Breast epithelium (tissue), 4 donors: ENCODE measurements at regions not wholly inside any gene's neighbourhood (a gene's known extent, or its start where the extent isn't known, plus 50 kb on each side); places are given as distances from the start of the nearest gene placed in this dataset.

Experiments used
- DNase-seq, 2 donors: peaks; one replicate each; pipeline ENCODE4 v3.0.0-alpha.2; 2019; ENCODE audit warnings: low spot score in 2 of 2
- H3K27ac ChIP-seq, 2 donors: fragments of 200-600 bp; sonication (generic) in 1 of 2; one replicate each; pipeline ENCODE4 v1.5.1; 2016 to 2019; ENCODE audit warnings: mild to moderate bottlenecking in 1 of 2
- H3K27me3 ChIP-seq, 2 donors: fragments of 200-600 bp; sonication (generic) in 1 of 2; one replicate each; pipeline versions ENCODE4 v1.5.1 to v1.6.0; 2017 to 2019; ENCODE audit warnings: control low read depth in 1 of 2, mild to moderate bottlenecking in 1 of 2
- H3K36me3 ChIP-seq: fragments of 200-600 bp; one replicate; pipeline ENCODE4 v1.5.1; 2019
- H3K4me1 ChIP-seq, 2 donors: fragments of 200-600 bp; sonication (generic); one replicate each; pipeline ENCODE4 v1.5.1; 2016 to 2019; ENCODE audit warnings: control low read depth in 1 of 2
- H3K4me3 ChIP-seq, 3 donors: fragments of 200-600 bp; sonication (generic); 1 replicate in 2 of 3; 2 replicates in 1 of 3; pipeline ENCODE4 v1.5.1; 2016 to 2019; ENCODE audit warnings: mild to moderate bottlenecking in 3 of 3, moderate library complexity in 2 of 3
- H3K9me3 ChIP-seq, 2 donors: fragments of 200-600 bp; sonication (generic) in 1 of 2; one replicate each; pipeline ENCODE4 v1.5.1; 2016 to 2019; ENCODE audit warnings: control low read depth in 1 of 2
- POLR2A ChIP-seq: fragments of 450-650 bp; IDR thresholded peaks from one replicate; pipeline ENCODE4 v1.6.1; 2016; ENCODE audit warnings: antibody characterized with exemption, mild to moderate bottlenecking, moderate library complexity
- POLR2AphosphoS5 ChIP-seq, 3 donors: sonication (generic); formaldehyde crosslinking; IDR thresholded peaks; one replicate each; pipeline ENCODE4 v1.6.1; 2017; ENCODE audit warnings: antibody characterized with exemption in 3 of 3
- intact Hi-C: fragments of 100-400 bp; cut with DNase I; formaldehyde crosslinking; loops from one replicate; pipeline ENCODE4 v1.15.1; 2023; ENCODE audit warnings: low total_unique reads
- TF ChIP-seq, protein P1 (sequence below), 3 donors: fragments of 450-650 bp; IDR thresholded peaks; one replicate each; pipeline ENCODE4 v1.5.1; 2016 to 2017; ENCODE audit warnings: antibody characterized with exemption in 3 of 3, mild to moderate bottlenecking in 3 of 3, moderate library complexity in 3 of 3

DNA sequence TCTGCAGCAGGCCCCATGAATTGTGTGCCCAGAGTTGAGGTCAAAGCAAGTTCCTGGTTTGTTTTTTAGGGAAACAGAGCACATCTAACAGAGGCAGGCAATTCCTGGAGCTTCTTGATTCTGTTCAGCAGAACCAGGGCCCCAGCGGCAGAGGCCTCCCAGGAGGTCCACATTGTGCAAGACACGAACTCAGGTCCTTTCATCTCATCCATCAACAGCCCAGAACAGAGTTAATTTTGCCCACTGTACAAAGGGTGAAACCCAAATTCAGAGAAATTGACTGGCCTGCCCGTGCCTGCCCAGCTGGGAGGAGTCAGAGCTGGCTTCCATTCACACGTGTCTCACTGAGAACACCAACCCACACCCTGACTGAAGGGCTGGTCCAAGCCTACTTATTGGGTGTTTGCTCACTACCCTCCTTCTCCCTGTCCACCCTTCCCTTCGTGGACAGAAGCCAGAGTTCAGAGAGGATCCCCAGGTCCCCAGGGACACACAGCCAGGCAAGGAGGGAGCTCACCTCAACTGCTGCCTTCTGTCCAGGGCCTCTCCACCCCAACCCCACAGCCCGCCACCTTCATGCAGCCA is 607.1 kb downstream of the TBC1D22A start:
- peaks cover 0 to 54% of the 10 kb centered on the region in 2 donors for H3K27me3 ChIP-seq
- no peak for DNase-seq
- intact Hi-C loops, result no loop called here
- TF ChIP-seq POLR2AphosphoS5 (IDR thresholded peaks at IDR 0.05) (no peak), POLR2A (no peak)
- TF ChIP-seq, protein P1, sequence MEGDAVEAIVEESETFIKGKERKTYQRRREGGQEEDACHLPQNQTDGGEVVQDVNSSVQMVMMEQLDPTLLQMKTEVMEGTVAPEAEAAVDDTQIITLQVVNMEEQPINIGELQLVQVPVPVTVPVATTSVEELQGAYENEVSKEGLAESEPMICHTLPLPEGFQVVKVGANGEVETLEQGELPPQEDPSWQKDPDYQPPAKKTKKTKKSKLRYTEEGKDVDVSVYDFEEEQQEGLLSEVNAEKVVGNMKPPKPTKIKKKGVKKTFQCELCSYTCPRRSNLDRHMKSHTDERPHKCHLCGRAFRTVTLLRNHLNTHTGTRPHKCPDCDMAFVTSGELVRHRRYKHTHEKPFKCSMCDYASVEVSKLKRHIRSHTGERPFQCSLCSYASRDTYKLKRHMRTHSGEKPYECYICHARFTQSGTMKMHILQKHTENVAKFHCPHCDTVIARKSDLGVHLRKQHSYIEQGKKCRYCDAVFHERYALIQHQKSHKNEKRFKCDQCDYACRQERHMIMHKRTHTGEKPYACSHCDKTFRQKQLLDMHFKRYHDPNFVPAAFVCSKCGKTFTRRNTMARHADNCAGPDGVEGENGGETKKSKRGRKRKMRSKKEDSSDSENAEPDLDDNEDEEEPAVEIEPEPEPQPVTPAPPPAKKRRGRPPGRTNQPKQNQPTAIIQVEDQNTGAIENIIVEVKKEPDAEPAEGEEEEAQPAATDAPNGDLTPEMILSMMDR (IDR thresholded peaks at IDR 0.05), result no peak
- no peaks in the 10 kb centered on the region for H3K36me3 ChIP-seq
- no peak overlapping the region for H3K4me3 ChIP-seq
- H3K27ac ChIP-seq, result no peak overlapping the region
- peaks cover under 1 to 6% of the 10 kb centered on the region in 2 donors for H3K9me3 ChIP-seq
- H3K4me1 ChIP-seq, result no peaks in the 10 kb centered on the region

DNA sequence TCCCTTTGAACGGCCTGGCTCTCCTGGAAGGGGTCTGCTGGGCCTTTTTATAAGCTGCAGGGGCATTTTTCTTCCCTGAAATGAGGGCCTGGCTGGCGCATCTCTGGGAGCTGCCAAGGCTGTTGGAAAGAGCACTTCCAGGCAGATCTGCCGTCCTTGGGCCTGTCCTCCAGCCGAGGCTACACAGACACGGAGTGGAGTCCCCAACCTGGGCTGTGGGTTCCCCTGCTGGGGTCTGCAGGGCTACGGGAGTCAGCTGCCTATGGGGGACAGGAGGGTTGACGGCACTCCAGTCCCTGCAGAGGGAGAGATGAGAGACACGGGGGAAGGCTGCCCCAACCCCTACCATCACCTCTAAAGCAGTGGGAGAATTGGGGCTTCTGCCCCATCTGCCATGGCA is 606.6 kb downstream of the TBC1D22A start:
- TF ChIP-seq POLR2AphosphoS5 (IDR thresholded peaks at IDR 0.05) (no peak), POLR2A (no peak)
- TF ChIP-seq, protein P1 (IDR thresholded peaks at IDR 0.05), result no peak
- H3K36me3 ChIP-seq, result no peaks in the 10 kb centered on the region
- no peak overlapping the region for H3K27ac ChIP-seq
- peaks cover 3 to 11% of the 10 kb centered on the region in 2 donors for H3K9me3 ChIP-seq
- intact Hi-C loops, result no loop called here
- peaks cover 0 to 49% of the 10 kb centered on the region in 2 donors for H3K27me3 ChIP-seq
- no peak for DNase-seq
- H3K4me3 ChIP-seq, result no peak overlapping the region
- H3K4me1 ChIP-seq, result no peaks in the 10 kb centered on the region

DNA sequence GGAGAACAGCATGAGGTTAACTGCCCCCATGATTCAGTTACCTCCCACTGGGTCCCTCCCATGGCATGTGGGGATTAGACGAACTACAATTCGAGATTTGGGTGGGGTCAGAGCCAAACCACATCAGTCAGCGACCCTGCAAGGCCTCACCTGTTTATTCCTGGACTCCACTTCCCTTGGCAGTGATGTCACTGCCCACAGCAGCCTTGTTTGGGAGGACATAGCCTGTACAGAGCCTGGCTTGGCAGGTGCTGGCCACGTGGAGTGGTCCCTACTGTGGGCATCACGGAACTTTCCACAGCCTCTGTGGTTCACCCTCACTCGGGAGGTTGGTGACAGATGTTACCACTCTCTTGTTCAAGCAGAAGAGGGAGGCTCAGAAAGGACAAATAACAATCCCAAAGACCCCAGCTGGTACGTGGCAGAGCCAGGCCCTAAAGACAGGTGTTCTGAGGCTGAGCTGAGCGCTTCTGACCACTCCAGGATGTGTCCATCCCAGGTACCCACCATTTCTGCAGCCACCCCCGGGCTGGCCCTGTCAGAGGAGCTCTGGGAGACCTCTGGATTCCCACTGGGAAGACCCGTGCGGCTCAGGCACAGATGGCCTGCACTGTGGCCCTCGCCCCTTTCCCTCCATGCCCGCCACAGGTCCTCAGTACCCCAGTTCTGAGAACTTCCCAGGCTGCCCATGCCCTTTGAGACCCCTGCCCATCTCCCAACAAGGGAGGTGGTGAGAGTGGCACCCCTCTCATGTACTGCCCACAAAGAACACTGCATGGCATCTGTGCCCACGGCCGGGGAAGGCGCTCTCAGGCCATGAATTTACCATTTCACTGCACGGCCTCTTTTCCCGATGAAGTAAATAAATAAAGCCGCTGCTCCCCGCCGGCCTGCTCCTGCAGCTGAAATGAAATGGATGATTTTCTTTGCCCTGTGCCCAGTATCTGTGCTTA is 605.8 kb downstream of the TBC1D22A start:
- no peak overlapping the region for H3K4me3 ChIP-seq
- H3K27me3 ChIP-seq, result peaks cover 0 to 41% of the 10 kb centered on the region in 2 donors
- H3K4me1 ChIP-seq, result no peaks in the 10 kb centered on the region
- peaks cover 3 to 15% of the 10 kb centered on the region in 2 donors for H3K9me3 ChIP-seq
- no peaks in the 10 kb centered on the region for H3K36me3 ChIP-seq
- no peak overlapping the region for H3K27ac ChIP-seq
- DNase-seq, result no peak
- intact Hi-C loops, result no loop called here
- TF ChIP-seq POLR2A (no peak), POLR2AphosphoS5 (IDR thresholded peaks at IDR 0.05) (no peak)
- TF ChIP-seq, protein P1 (IDR thresholded peaks at IDR 0.05), result no peak

DNA sequence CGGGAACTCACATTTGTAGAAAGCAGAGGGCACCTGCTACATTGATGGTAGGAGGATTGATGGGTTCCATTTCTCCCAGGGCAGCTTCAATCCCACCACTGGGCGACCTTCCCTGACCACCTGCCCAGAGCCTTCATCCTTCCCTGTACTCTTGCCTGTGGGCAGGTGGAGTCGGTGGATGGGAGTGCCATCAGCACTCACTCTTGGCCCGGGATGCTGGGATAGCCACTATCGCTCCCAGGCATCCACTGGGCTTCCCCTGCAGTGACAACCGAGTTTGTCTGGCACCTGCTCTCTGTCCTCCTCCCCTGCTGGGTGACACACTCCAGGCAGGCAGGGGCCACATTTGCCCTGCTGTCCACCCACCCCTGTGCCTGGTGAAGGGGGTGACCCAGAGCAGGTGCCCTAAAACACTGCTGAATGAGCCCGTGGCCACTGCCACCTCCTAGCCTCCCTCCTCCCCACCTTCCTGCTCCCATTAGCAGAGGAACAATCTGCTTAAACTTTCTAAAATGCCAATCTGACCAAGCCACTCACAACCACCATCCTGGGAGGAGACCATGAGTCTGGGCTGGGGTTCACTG is 604.7 kb downstream of the TBC1D22A start:
- peaks cover 0 to 31% of the 10 kb centered on the region in 2 donors for H3K27me3 ChIP-seq
- DNase-seq, result peak in 1 of 2 donors; percentile 27
- no peaks in the 10 kb centered on the region for H3K36me3 ChIP-seq
- H3K4me3 ChIP-seq, result no peak overlapping the region
- intact Hi-C loops, result no loop called here
- TF ChIP-seq, protein P1 (IDR thresholded peaks at IDR 0.05), result no peak
- TF ChIP-seq POLR2A (no peak), POLR2AphosphoS5 (IDR thresholded peaks at IDR 0.05) (no peak)
- no peak overlapping the region for H3K27ac ChIP-seq
- H3K9me3 ChIP-seq, result peaks cover 3 to 16% of the 10 kb centered on the region in 2 donors
- H3K4me1 ChIP-seq, result no peaks in the 10 kb centered on the region
